ENCODE measurements at regions not wholly inside any gene's neighbourhood (a gene's known extent, or its start where the extent isn't known, plus 50 kb on each side); places are given as distances from the start of the nearest gene placed in this dataset.

DNA sequence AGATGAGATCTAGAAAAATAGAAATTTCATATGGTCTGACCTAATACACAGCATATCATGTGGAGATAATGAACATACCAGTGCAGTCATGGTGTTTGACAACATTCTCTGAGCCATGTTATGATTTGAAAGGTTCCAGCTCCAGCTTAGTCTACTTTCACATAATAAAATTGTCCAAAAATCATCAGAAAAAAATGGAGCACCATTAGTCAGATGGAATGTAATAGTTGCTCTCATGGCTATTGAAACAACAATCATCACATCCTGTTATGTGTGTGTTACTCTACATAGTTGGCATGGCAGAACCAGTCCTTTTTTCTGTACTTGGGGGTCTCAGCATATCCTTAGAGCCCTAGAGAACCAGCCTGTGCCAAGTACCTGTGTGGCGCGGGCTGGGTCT is 678.9 kb upstream of the FANCL start:
- Histone ChIP-seq H3K9ac (ENCODE audit: insufficient read length, low read depth) (no peak overlapping the region), H3K27me3 (ENCODE audit: insufficient read depth, insufficient read length) (no peaks in the 10 kb centered on the region), H3K4me3 (ENCODE audit: insufficient read length, low read depth) (no peak overlapping the region), H3K4me1 (ENCODE audit: insufficient read depth, insufficient read length) (no peaks in the 10 kb centered on the region), H3K36me3 (ENCODE audit: insufficient read depth, insufficient read length, low read length) (no peaks in the 10 kb centered on the region), H3K9me3 (ENCODE audit: insufficient read depth, low read length) (no peaks in the 10 kb centered on the region)
- TF ChIP-seq SUZ12 (IDR thresholded peaks at IDR 0.05; ENCODE audit: extremely low read depth, insufficient read depth, insufficient read length) (no peak), ZNF274 (IDR thresholded peaks at IDR 0.05; ENCODE audit: low read depth, low read length) (no peak), YY1 (IDR thresholded peaks at IDR 0.05; ENCODE audit: insufficient read depth, insufficient read length) (no peak)
- no peak for DNase-seq (ENCODE audit: low read depth, low spot score)

DNA sequence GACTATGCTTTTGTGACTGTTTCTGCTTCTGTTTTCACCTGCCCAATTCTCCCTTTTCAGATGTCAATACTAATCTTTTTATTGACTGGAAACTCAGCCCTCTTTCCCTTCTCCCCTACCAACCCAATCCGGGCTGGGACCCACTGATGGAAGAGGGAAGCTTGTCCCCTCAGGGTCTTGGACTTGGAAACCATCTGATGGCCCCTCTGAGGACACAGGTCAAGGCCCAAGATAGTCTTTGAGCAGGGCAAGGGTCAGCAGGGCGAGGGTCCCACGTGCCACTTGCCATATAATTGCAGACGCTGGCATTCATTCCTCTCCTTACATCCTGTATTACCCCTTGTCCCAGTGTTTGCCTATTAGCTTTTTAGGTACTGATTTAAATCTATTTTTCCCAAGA is 678.2 kb upstream of the FANCL start:
- Histone ChIP-seq H3K9ac (ENCODE audit: insufficient read length, low read depth) (no peak overlapping the region), H3K27me3 (ENCODE audit: insufficient read depth, insufficient read length) (no peaks in the 10 kb centered on the region), H3K4me1 (ENCODE audit: insufficient read depth, insufficient read length) (no peaks in the 10 kb centered on the region), H3K36me3 (ENCODE audit: insufficient read depth, insufficient read length, low read length) (no peaks in the 10 kb centered on the region), H3K9me3 (ENCODE audit: insufficient read depth, low read length) (no peaks in the 10 kb centered on the region), H3K4me3 (ENCODE audit: insufficient read length, low read depth) (no peak overlapping the region)
- no peak for DNase-seq (ENCODE audit: low read depth, low spot score)
- no peak for TF ChIP-seq YY1 (IDR thresholded peaks at IDR 0.05; ENCODE audit: insufficient read depth, insufficient read length)
- no peak for TF ChIP-seq SUZ12 (IDR thresholded peaks at IDR 0.05; ENCODE audit: extremely low read depth, insufficient read depth, insufficient read length)
- TF ChIP-seq ZNF274 (IDR thresholded peaks at IDR 0.05; ENCODE audit: low read depth, low read length) = no peak

DNA sequence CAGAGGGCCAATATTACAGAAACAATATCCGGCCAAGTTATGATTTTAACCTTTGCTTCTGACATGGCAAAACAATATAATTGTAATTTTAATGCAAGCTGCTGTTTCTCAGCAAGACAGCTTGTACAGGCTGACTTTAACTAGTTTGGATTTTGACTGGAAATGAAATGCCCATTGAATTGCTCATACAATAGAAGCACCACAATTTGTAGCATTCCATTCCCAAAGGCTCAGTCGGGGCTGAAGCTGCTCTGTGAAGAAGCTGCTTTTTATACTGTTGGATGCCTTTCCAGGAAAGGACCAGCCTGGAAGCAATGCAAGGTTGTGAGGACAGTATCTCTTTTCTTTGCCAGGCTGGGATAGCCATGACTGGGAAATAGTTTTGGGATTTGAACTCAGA is 677.0 kb upstream of the FANCL start:
- Histone ChIP-seq H3K27me3 (ENCODE audit: insufficient read depth, insufficient read length) (no peaks in the 10 kb centered on the region), H3K36me3 (ENCODE audit: insufficient read depth, insufficient read length, low read length) (no peaks in the 10 kb centered on the region)
- DNase-seq (ENCODE audit: low read depth, low spot score) = no peak

DNA sequence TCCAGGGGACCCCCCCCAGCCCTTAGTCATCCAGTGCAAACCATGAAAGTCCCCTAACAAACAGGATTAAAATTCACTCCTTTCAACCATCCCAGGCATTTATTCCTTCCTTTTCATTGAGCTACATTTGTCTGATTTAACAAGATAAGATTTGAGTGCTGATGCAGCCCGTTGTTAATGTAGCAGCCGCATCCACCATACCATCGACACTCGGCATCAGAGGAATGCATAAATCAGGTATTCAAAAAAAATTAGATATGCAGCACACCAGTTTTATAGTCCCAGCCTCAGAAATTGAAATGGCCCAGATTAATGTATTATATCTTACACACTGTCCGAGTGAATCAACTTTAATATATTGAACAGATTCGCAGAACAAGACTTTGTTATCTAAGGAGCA is 676.5 kb upstream of the FANCL start:
- no peaks in the 10 kb centered on the region for H3K4me1 ChIP-seq (ENCODE audit: insufficient read depth, insufficient read length)

More for the DNA sequence above, 677.0 kb upstream of the FANCL start:
- Histone ChIP-seq H3K9ac (ENCODE audit: insufficient read length, low read depth) (no peak overlapping the region), H3K4me1 (ENCODE audit: insufficient read depth, insufficient read length) (no peaks in the 10 kb centered on the region), H3K4me3 (ENCODE audit: insufficient read length, low read depth) (no peak overlapping the region), H3K9me3 (ENCODE audit: insufficient read depth, low read length) (no peaks in the 10 kb centered on the region)
- TF ChIP-seq YY1 (IDR thresholded peaks at IDR 0.05; ENCODE audit: insufficient read depth, insufficient read length) (no peak), SUZ12 (IDR thresholded peaks at IDR 0.05; ENCODE audit: extremely low read depth, insufficient read depth, insufficient read length) (no peak), ZNF274 (IDR thresholded peaks at IDR 0.05; ENCODE audit: low read depth, low read length) (no peak)

DNA sequence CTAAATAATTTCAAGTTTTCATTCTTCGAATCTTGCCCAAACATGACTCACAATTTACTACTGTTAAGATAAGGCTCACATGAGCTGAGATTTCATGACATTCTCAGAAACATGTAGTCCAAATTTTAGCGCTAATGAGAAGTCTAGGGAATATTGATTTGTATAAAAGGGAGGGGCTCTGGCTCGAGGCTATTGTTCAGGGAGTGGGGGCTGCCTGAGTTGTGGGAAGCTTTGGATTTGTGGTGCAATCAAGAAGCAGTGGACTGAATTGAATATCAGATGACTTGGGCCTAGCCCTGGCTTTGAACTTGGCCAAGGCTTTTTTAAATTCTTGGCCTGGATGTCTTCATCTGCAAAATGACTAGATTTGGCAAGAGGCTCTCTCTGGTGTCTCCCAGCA is 674.9 kb upstream of the FANCL start:
- DNase-seq (ENCODE audit: low read depth, low spot score) = no peak
- H3K4me3 ChIP-seq (ENCODE audit: insufficient read length, low read depth) = no peak overlapping the region

More for the DNA sequence above, 676.5 kb upstream of the FANCL start:
- H3K27me3 ChIP-seq (ENCODE audit: insufficient read depth, insufficient read length) = no peaks in the 10 kb centered on the region
- DNase-seq (ENCODE audit: low read depth, low spot score) = no peak
- no peak overlapping the region for H3K4me3 ChIP-seq (ENCODE audit: insufficient read length, low read depth)
- no peak overlapping the region for H3K9ac ChIP-seq (ENCODE audit: insufficient read length, low read depth)
- no peak for TF ChIP-seq ZNF274 (IDR thresholded peaks at IDR 0.05; ENCODE audit: low read depth, low read length)
- no peak for TF ChIP-seq SUZ12 (IDR thresholded peaks at IDR 0.05; ENCODE audit: extremely low read depth, insufficient read depth, insufficient read length)
- no peak for TF ChIP-seq YY1 (IDR thresholded peaks at IDR 0.05; ENCODE audit: insufficient read depth, insufficient read length)
- H3K36me3 ChIP-seq (ENCODE audit: insufficient read depth, insufficient read length, low read length) = no peaks in the 10 kb centered on the region
- H3K9me3 ChIP-seq (ENCODE audit: insufficient read depth, low read length) = no peaks in the 10 kb centered on the region

DNA sequence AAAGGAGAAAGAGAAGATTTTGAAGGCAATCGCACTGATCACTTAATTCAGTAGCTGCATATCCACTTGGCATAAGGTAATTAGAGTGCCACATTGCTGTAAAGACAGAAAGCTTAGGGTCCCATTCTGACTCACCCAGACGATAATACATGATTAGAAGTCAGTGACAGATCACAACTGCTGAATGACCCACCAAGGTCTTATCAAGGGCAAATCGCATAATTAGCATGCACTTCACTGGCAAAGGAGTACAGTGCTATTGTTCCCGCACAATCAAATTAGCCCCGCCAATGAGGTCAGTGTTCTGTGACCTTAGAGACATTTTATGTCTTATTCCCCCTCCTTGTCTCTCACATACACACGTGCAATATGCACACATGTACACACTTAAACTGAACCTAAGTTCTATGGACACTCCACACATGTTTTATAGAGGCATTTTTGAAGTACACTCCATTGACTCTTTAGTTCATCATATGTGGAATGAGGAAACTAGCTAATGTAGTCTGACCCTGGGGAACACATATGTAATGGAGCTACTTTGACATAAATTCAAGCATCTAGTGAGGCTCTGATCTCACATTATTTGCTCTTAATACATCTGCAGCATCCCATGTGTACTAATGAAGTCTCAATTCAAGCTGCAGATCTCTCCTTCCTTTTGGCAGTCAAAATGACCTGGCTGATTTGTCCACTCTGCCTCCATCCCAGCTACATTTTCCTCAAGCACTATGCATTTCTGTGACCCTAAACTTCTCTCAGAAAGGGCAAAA is 673.8 kb upstream of the FANCL start:
- no peaks in the 10 kb centered on the region for H3K4me1 ChIP-seq (ENCODE audit: insufficient read depth, insufficient read length)
- no peaks in the 10 kb centered on the region for H3K27me3 ChIP-seq (ENCODE audit: insufficient read depth, insufficient read length)
- no peak for DNase-seq (ENCODE audit: low read depth, low spot score)
- no peaks in the 10 kb centered on the region for H3K36me3 ChIP-seq (ENCODE audit: insufficient read depth, insufficient read length, low read length)
- no peak overlapping the region for H3K9ac ChIP-seq (ENCODE audit: insufficient read length, low read depth)
- H3K9me3 ChIP-seq (ENCODE audit: insufficient read depth, low read length) = no peaks in the 10 kb centered on the region
- TF ChIP-seq ZNF274 (IDR thresholded peaks at IDR 0.05; ENCODE audit: low read depth, low read length) = no peak
- no peak overlapping the region for H3K4me3 ChIP-seq (ENCODE audit: insufficient read length, low read depth)

More for the DNA sequence above, 674.9 kb upstream of the FANCL start:
- Histone ChIP-seq H3K9ac (ENCODE audit: insufficient read length, low read depth) (no peak overlapping the region), H3K27me3 (ENCODE audit: insufficient read depth, insufficient read length) (no peaks in the 10 kb centered on the region), H3K4me1 (ENCODE audit: insufficient read depth, insufficient read length) (no peaks in the 10 kb centered on the region), H3K9me3 (ENCODE audit: insufficient read depth, low read length) (no peaks in the 10 kb centered on the region), H3K36me3 (ENCODE audit: insufficient read depth, insufficient read length, low read length) (no peaks in the 10 kb centered on the region)
- no peak for TF ChIP-seq SUZ12 (IDR thresholded peaks at IDR 0.05; ENCODE audit: extremely low read depth, insufficient read depth, insufficient read length)
- no peak for TF ChIP-seq YY1 (IDR thresholded peaks at IDR 0.05; ENCODE audit: insufficient read depth, insufficient read length)
- TF ChIP-seq ZNF274 (IDR thresholded peaks at IDR 0.05; ENCODE audit: low read depth, low read length) = no peak

DNA sequence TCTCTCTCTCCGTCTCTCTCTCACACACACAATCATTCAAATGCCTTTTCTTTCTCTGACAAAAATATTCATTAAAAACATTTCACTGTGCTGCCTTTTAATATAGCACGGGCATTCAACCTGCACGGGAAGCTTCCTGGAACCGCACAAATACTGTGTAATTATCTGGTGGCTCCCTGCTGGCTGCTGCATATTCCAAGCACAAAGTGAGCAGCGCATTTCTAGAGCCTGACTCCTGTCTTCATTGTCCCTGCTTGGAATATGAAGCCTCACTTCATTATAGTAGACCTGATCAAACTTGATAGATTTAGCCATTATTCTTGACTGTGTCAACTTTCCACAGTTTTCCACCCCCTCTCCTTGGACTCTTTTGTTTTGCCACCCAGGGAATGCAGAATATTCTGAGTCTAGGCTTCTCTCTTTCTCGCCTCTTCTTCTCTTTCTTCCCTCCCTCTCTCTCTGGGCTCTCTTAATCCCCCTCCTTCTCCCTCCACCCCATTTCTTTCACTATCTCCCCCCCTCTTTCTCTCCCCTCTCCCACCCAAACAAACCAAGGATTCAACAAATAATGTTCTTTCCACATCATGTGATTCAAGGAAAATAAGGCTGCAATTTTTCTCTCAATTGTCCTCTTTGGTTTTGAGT is 672.1 kb upstream of the FANCL start:
- no peaks in the 10 kb centered on the region for H3K36me3 ChIP-seq (ENCODE audit: insufficient read depth, insufficient read length, low read length)
- H3K4me1 ChIP-seq (ENCODE audit: insufficient read depth, insufficient read length) = no peaks in the 10 kb centered on the region
- H3K9ac ChIP-seq (ENCODE audit: insufficient read length, low read depth) = no peak overlapping the region
- no peaks in the 10 kb centered on the region for H3K27me3 ChIP-seq (ENCODE audit: insufficient read depth, insufficient read length)
- DNase-seq (ENCODE audit: low read depth, low spot score) = no peak
- no peaks in the 10 kb centered on the region for H3K9me3 ChIP-seq (ENCODE audit: insufficient read depth, low read length)
- no peak overlapping the region for H3K4me3 ChIP-seq (ENCODE audit: insufficient read length, low read depth)
- TF ChIP-seq SUZ12 (IDR thresholded peaks at IDR 0.05; ENCODE audit: extremely low read depth, insufficient read depth, insufficient read length) (no peak), YY1 (IDR thresholded peaks at IDR 0.05; ENCODE audit: insufficient read depth, insufficient read length) (no peak), ZNF274 (IDR thresholded peaks at IDR 0.05; ENCODE audit: low read depth, low read length) (no peak)
